ENCODE measurements at regions not wholly inside any gene's neighbourhood (a gene's known extent, or its start where the extent isn't known, plus 50 kb on each side); places are given as distances from the start of the nearest gene placed in this dataset.
A peak's percentile ranks its signal among the peaks of the same experiment; 100 is the strongest.

DNA sequence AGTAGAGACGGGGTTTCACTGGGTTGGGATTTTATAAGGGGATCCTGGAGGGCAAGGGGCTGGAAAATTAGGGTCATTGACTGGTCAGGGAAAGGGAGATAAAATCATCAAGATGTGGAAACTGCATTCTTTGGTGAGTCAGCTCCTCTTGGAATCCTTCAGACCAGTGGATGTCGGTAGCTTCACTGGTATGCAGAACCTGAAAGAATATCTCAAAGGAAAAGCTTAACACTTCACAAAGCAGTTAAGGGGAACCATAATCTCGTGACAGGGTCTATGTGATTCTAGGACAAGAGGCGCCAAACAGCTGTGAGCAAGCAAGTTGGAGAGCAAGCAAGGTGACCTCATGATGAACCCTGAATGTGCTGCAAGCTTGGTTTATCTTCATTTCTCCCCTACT lies 634.7 kb upstream of the AUTS2 start:
- Histone ChIP-seq H2AK5ac (ENCODE audit: low read length, severe bottlenecking) (no peak overlapping the region), H3K9me3 (ENCODE audit: control insufficient read depth, low read length) (no peaks in the 10 kb centered on the region), H3K27me3 (ENCODE audit: control insufficient read depth in 1 of 2, insufficient read depth in 1 of 2, low read length in 2 of 2) (no peaks in the 10 kb centered on the region), H2AFZ (ENCODE audit: low read depth, low read length) (no peak overlapping the region), H3K9ac (ENCODE audit: low read length) (peak overlapping the region; percentile 40), H4K91ac (ENCODE audit: low read length) (no peak overlapping the region), H3K14ac (ENCODE audit: low read length in 2 of 2) (no peak overlapping the region), H3K4me1 (ENCODE audit: control insufficient read depth, insufficient read depth, low read depth, low read length) (no peaks in the 10 kb centered on the region), H3K27ac (ENCODE audit: low read length, poor library complexity, severe bottlenecking) (no peak overlapping the region), H2BK15ac (ENCODE audit: low read depth, poor library complexity, severe bottlenecking) (no peak overlapping the region), H3K4me3 (ENCODE audit: insufficient read depth in 1 of 2, low read depth in 1 of 2, low read length in 2 of 2) (no peak overlapping the region), H3K36me3 (ENCODE audit: control insufficient read depth in 1 of 2, insufficient read depth in 2 of 2, low read depth in 1 of 2, low read length in 2 of 2) (no peaks in the 10 kb centered on the region), H2BK12ac (ENCODE audit: low read length in 2 of 2) (no peak overlapping the region), H4K8ac (ENCODE audit: low read length) (no peak overlapping the region), H3K4me2 (ENCODE audit: low read length, poor library complexity, severe bottlenecking) (no peak overlapping the region), H3K79me1 (replicated peaks; ENCODE audit: low read length, poor library complexity, severe bottlenecking) (no peaks in the 10 kb centered on the region), H2BK5ac (ENCODE audit: low read depth, low read length, poor library complexity, severe bottlenecking) (no peak overlapping the region), H2BK120ac (ENCODE audit: low read depth, low read length) (no peak overlapping the region), H3K4ac (ENCODE audit: low read depth in 1 of 2, low read length in 2 of 2) (no peak overlapping the region), H3K23ac (ENCODE audit: low read length in 2 of 2) (no peak overlapping the region), H3K18ac (ENCODE audit: low read depth in 1 of 2, low read length in 2 of 2) (no peak overlapping the region)
- peak; percentile 22 for DNase-seq
- WGBS: 41% methylated on average over 4 of the region's 4 CpGs

DNA sequence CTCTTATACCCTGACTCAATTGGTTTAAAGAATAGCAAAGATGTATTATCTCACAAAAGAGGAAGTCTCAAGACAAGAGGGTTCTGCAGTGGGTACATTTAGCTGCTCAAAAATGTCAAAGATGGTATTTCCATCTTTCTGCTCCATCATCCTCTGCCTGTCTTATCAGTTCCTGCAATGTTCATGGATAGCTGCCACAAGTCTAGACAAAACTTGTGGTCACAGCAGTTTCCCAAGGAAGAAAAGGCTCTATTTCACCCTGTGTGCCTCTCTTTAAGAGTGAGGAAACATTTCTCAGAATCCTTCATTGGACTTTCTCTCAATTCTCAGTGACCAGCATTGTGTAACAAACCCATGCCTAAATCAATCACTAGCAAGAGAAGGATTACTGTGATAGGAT lies 634.2 kb upstream of the AUTS2 start:
- peak overlapping the region; percentile 40 for H3K9ac ChIP-seq (ENCODE audit: low read length)
- H4K91ac ChIP-seq (ENCODE audit: low read length): no peak overlapping the region
- H3K79me1 ChIP-seq (replicated peaks; ENCODE audit: low read length, poor library complexity, severe bottlenecking): no peaks in the 10 kb centered on the region
- no peak overlapping the region for H2BK120ac ChIP-seq (ENCODE audit: low read depth, low read length)
- no peak for DNase-seq
- no peak overlapping the region for H2BK15ac ChIP-seq (ENCODE audit: low read depth, poor library complexity, severe bottlenecking)
- H3K36me3 ChIP-seq (ENCODE audit: control insufficient read depth in 1 of 2, insufficient read depth in 2 of 2, low read depth in 1 of 2, low read length in 2 of 2): no peaks in the 10 kb centered on the region
- no peak overlapping the region for H3K4me2 ChIP-seq (ENCODE audit: low read length, poor library complexity, severe bottlenecking)
- H3K27me3 ChIP-seq (ENCODE audit: control insufficient read depth in 1 of 2, insufficient read depth in 1 of 2, low read length in 2 of 2): no peaks in the 10 kb centered on the region
- H3K18ac ChIP-seq (ENCODE audit: low read depth in 1 of 2, low read length in 2 of 2): no peak overlapping the region
- H2AK5ac ChIP-seq (ENCODE audit: low read length, severe bottlenecking): no peak overlapping the region
- H3K4me1 ChIP-seq (ENCODE audit: control insufficient read depth, insufficient read depth, low read depth, low read length): no peaks in the 10 kb centered on the region
- H2BK5ac ChIP-seq (ENCODE audit: low read depth, low read length, poor library complexity, severe bottlenecking): no peak overlapping the region
- H3K14ac ChIP-seq (ENCODE audit: low read length in 2 of 2): no peak overlapping the region
- no peak overlapping the region for H3K23ac ChIP-seq (ENCODE audit: low read length in 2 of 2)
- no peak overlapping the region for H2AFZ ChIP-seq (ENCODE audit: low read depth, low read length)
- no peak overlapping the region for H2BK12ac ChIP-seq (ENCODE audit: low read length in 2 of 2)
- no peak overlapping the region for H3K27ac ChIP-seq (ENCODE audit: low read length, poor library complexity, severe bottlenecking)
- H3K9me3 ChIP-seq (ENCODE audit: control insufficient read depth, low read length): no peaks in the 10 kb centered on the region
- H3K4me3 ChIP-seq (ENCODE audit: insufficient read depth in 1 of 2, low read depth in 1 of 2, low read length in 2 of 2): no peak overlapping the region
- H3K4ac ChIP-seq (ENCODE audit: low read depth in 1 of 2, low read length in 2 of 2): no peak overlapping the region
- H4K8ac ChIP-seq (ENCODE audit: low read length): no peak overlapping the region

DNA sequence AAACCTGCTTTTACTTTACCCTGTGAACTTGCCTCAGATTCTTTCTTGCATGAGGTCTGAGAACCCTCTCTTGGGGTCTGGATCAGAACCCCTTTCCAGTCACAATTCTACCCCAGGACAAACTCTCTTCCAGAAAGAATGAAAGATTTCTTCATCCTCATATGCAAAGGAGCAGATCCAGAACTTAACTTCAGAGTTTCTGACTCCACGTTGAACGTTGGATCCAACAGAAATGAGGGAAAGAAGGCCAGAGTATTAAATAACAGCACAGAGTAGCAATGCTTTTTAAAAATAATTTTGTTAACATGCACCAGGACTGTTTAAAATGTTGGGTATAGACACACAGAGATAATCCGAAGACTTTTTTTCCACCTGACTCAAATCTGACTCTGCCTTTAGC lies 632.9 kb upstream of the AUTS2 start:
- Histone ChIP-seq H3K27me3 (ENCODE audit: control insufficient read depth in 1 of 2, insufficient read depth in 1 of 2, low read length in 2 of 2) (no peaks in the 10 kb centered on the region), H2AK5ac (ENCODE audit: low read length, severe bottlenecking) (no peak overlapping the region), H2BK5ac (ENCODE audit: low read depth, low read length, poor library complexity, severe bottlenecking) (no peak overlapping the region), H3K18ac (ENCODE audit: low read depth in 1 of 2, low read length in 2 of 2) (no peak overlapping the region), H4K91ac (ENCODE audit: low read length) (no peak overlapping the region), H3K4ac (ENCODE audit: low read depth in 1 of 2, low read length in 2 of 2) (no peak overlapping the region), H3K79me1 (replicated peaks; ENCODE audit: low read length, poor library complexity, severe bottlenecking) (no peaks in the 10 kb centered on the region), H3K14ac (ENCODE audit: low read length in 2 of 2) (no peak overlapping the region), H3K23ac (ENCODE audit: low read length in 2 of 2) (no peak overlapping the region), H3K9me3 (ENCODE audit: control insufficient read depth, low read length) (no peaks in the 10 kb centered on the region), H3K27ac (ENCODE audit: low read length, poor library complexity, severe bottlenecking) (no peak overlapping the region), H3K4me3 (ENCODE audit: insufficient read depth in 1 of 2, low read depth in 1 of 2, low read length in 2 of 2) (no peak overlapping the region), H3K4me2 (ENCODE audit: low read length, poor library complexity, severe bottlenecking) (no peak overlapping the region), H2BK12ac (ENCODE audit: low read length in 2 of 2) (no peak overlapping the region), H3K36me3 (ENCODE audit: control insufficient read depth in 1 of 2, insufficient read depth in 2 of 2, low read depth in 1 of 2, low read length in 2 of 2) (no peaks in the 10 kb centered on the region), H4K8ac (ENCODE audit: low read length) (no peak overlapping the region), H2BK15ac (ENCODE audit: low read depth, poor library complexity, severe bottlenecking) (no peak overlapping the region), H3K9ac (ENCODE audit: low read length) (no peak overlapping the region), H2AFZ (ENCODE audit: low read depth, low read length) (no peak overlapping the region), H3K4me1 (ENCODE audit: control insufficient read depth, insufficient read depth, low read depth, low read length) (no peaks in the 10 kb centered on the region), H2BK120ac (ENCODE audit: low read depth, low read length) (no peak overlapping the region)
- DNase-seq: no peak
- WGBS: 75% methylated on average over 2 of the region's 3 CpGs

DNA sequence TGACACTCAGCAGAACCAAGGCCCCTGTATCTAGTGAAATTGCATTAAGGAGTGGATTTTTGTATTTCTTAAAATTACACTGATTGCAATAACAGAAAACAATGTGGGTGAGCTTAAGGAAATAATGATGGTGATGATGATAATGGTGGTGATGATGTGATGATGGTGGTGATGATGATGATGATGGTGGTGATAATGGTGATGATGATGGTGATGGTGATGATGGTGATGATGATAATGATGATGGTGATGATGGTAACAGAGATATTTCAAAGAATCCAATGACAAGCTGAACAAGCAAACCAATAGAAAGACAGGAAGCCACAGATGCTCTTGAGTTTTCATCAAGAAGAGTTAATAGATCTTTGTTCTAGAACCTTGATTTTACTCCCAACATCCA lies 630.7 kb upstream of the AUTS2 start:
- Histone ChIP-seq H3K4ac (ENCODE audit: low read depth in 1 of 2, low read length in 2 of 2) (no peak overlapping the region), H3K14ac (ENCODE audit: low read length in 2 of 2) (no peak overlapping the region), H3K9ac (ENCODE audit: low read length) (no peak overlapping the region), H3K4me1 (ENCODE audit: control insufficient read depth, insufficient read depth, low read depth, low read length) (no peaks in the 10 kb centered on the region), H3K18ac (ENCODE audit: low read depth in 1 of 2, low read length in 2 of 2) (no peak overlapping the region), H3K36me3 (ENCODE audit: control insufficient read depth in 1 of 2, insufficient read depth in 2 of 2, low read depth in 1 of 2, low read length in 2 of 2) (no peaks in the 10 kb centered on the region), H3K79me1 (replicated peaks; ENCODE audit: low read length, poor library complexity, severe bottlenecking) (no peaks in the 10 kb centered on the region), H3K23ac (ENCODE audit: low read length in 2 of 2) (no peak overlapping the region), H3K27me3 (ENCODE audit: control insufficient read depth in 1 of 2, insufficient read depth in 1 of 2, low read length in 2 of 2) (no peaks in the 10 kb centered on the region), H3K27ac (ENCODE audit: low read length, poor library complexity, severe bottlenecking) (no peak overlapping the region), H2AK5ac (ENCODE audit: low read length, severe bottlenecking) (no peak overlapping the region), H3K4me3 (ENCODE audit: insufficient read depth in 1 of 2, low read depth in 1 of 2, low read length in 2 of 2) (no peak overlapping the region), H2BK12ac (ENCODE audit: low read length in 2 of 2) (no peak overlapping the region), H3K9me3 (ENCODE audit: control insufficient read depth, low read length) (no peaks in the 10 kb centered on the region), H4K8ac (ENCODE audit: low read length) (no peak overlapping the region), H4K91ac (ENCODE audit: low read length) (no peak overlapping the region), H2BK5ac (ENCODE audit: low read depth, low read length, poor library complexity, severe bottlenecking) (no peak overlapping the region), H2BK120ac (ENCODE audit: low read depth, low read length) (no peak overlapping the region), H2BK15ac (ENCODE audit: low read depth, poor library complexity, severe bottlenecking) (no peak overlapping the region), H3K4me2 (ENCODE audit: low read length, poor library complexity, severe bottlenecking) (no peak overlapping the region), H2AFZ (ENCODE audit: low read depth, low read length) (no peak overlapping the region)
- DNase-seq: no peak
